C4-2B (cell line): ENCODE measurements at regions not wholly inside any gene's neighbourhood (a gene's known extent, or its start where the extent isn't known, plus 50 kb on each side); places are given as distances from the start of the nearest gene placed in this dataset.

Experiments
- ZFX ChIP-seq: fragments of 450-650 bp; IDR thresholded peaks from 2 replicates; pipeline ENCODE4 v1.6.1; 2017
- TF ChIP-seq, protein P1 (sequence below): fragments of 450-650 bp; conservative IDR thresholded peaks from 2 replicates; pipeline ENCODE4 v1.5.1; 2017; ENCODE audit warnings: mild to moderate bottlenecking

DNA sequence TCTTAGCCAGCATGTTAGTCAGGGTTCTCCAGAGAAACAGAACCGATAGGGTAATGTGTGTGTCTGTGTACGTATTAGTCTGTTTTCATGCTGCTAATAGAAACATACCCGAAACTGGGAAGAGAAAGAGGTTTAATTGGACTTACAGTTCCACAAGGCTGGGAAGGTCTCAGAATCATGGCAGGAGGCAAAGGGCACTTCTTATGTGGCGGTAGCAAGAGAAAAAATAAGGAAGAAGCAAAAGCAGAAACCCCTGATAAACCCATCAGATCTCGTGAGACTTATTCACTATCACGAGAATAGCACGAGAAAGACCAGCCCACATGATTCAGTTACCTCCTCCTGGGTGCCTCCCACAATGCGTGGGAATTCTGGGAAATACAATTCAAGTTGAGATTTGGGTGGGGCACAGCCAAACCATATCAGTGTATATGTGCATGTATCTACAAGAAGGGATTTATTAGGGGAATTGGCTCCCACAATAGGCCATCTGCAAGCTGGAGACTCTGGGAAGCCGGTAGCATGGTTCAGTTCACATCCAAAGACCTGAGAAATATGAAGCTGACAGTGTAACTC is 173.7 kb upstream of the NECTIN1 start:
- TF ChIP-seq, protein P1, sequence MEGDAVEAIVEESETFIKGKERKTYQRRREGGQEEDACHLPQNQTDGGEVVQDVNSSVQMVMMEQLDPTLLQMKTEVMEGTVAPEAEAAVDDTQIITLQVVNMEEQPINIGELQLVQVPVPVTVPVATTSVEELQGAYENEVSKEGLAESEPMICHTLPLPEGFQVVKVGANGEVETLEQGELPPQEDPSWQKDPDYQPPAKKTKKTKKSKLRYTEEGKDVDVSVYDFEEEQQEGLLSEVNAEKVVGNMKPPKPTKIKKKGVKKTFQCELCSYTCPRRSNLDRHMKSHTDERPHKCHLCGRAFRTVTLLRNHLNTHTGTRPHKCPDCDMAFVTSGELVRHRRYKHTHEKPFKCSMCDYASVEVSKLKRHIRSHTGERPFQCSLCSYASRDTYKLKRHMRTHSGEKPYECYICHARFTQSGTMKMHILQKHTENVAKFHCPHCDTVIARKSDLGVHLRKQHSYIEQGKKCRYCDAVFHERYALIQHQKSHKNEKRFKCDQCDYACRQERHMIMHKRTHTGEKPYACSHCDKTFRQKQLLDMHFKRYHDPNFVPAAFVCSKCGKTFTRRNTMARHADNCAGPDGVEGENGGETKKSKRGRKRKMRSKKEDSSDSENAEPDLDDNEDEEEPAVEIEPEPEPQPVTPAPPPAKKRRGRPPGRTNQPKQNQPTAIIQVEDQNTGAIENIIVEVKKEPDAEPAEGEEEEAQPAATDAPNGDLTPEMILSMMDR, result no peak
- no peak for TF ChIP-seq ZFX
